ENCODE measurements at regions not wholly inside any gene's neighbourhood (a gene's known extent, or its start where the extent isn't known, plus 50 kb on each side); places are given as distances from the start of the nearest gene placed in this dataset.

GRCh38 chr11:26017903-26018302 lies 314.0 kb upstream of the ANO3 start:
- no peak overlapping the region for H2AFZ ChIP-seq (ENCODE audit: low read length)
- H3K9me3 ChIP-seq (ENCODE audit: control insufficient read depth, insufficient read depth, low read depth, low read length): no peaks in the 10 kb centered on the region
- no peaks in the 10 kb centered on the region for H3K4me1 ChIP-seq (ENCODE audit: control insufficient read depth, extremely low read depth, insufficient read depth, low read length)
- no peaks in the 10 kb centered on the region for H3K36me3 ChIP-seq (ENCODE audit: control insufficient read depth, insufficient read depth, low read length)
- no peaks in the 10 kb centered on the region for H4K20me1 ChIP-seq (ENCODE audit: control insufficient read depth, extremely low read depth, insufficient read depth, low read length)
- no peak overlapping the region for H3K4me2 ChIP-seq (ENCODE audit: extremely low read depth, insufficient read depth, low read length)
- no peak for TF ChIP-seq CTCF (conservative IDR thresholded peaks at IDR 0.05 in 1 of 2, IDR thresholded peaks at IDR 0.05 in 1 of 2; ENCODE audit: low read depth in 1 of 2, low read length in 2 of 2)
- no peak for TF ChIP-seq EZH2 (IDR thresholded peaks at IDR 0.05; ENCODE audit: low read length, missing control alignments)
- DNase-seq (ENCODE audit: low read depth in 2 of 2): no peak
- no peaks in the 10 kb centered on the region for H3K27me3 ChIP-seq (ENCODE audit: control insufficient read depth, insufficient read depth, low read length)
- H3K27ac ChIP-seq (ENCODE audit: insufficient read depth, low read length): no peak overlapping the region
- H3K79me2 ChIP-seq (ENCODE audit: control insufficient read depth, insufficient read depth, low read length): no peaks in the 10 kb centered on the region
- no peak overlapping the region for H3K9ac ChIP-seq (ENCODE audit: insufficient read depth, low read length)
- H3K4me3 ChIP-seq (replicated peaks in 1 of 4; ENCODE audit: control extremely low read depth in 1 of 4, insufficient read depth in 1 of 4, low read depth in 3 of 4, low read length in 4 of 4): no peak overlapping the region

- no peak for TF ChIP-seq CTCF (conservative IDR thresholded peaks at IDR 0.05 in 1 of 2, IDR thresholded peaks at IDR 0.05 in 1 of 2; ENCODE audit: low read depth in 1 of 2, low read length in 2 of 2)
- no peak for TF ChIP-seq EZH2 (IDR thresholded peaks at IDR 0.05; ENCODE audit: low read length, missing control alignments)
- H3K4me3 ChIP-seq (replicated peaks in 1 of 4; ENCODE audit: control extremely low read depth in 1 of 4, insufficient read depth in 1 of 4, low read depth in 3 of 4, low read length in 4 of 4): no peak overlapping the region
- no peak overlapping the region for H3K4me2 ChIP-seq (ENCODE audit: extremely low read depth, insufficient read depth, low read length)
- H3K79me2 ChIP-seq (ENCODE audit: control insufficient read depth, insufficient read depth, low read length): no peaks in the 10 kb centered on the region
- H3K4me1 ChIP-seq (ENCODE audit: control insufficient read depth, extremely low read depth, insufficient read depth, low read length): no peaks in the 10 kb centered on the region
- no peak overlapping the region for H3K27ac ChIP-seq (ENCODE audit: insufficient read depth, low read length)
- no peaks in the 10 kb centered on the region for H3K9me3 ChIP-seq (ENCODE audit: control insufficient read depth, insufficient read depth, low read depth, low read length)
- H4K20me1 ChIP-seq (ENCODE audit: control insufficient read depth, extremely low read depth, insufficient read depth, low read length): no peaks in the 10 kb centered on the region
- peak in 1 of 2 donors; percentile 30 for DNase-seq (ENCODE audit: low read depth in 2 of 2)
- no peaks in the 10 kb centered on the region for H3K27me3 ChIP-seq (ENCODE audit: control insufficient read depth, insufficient read depth, low read length)
- no peak overlapping the region for H2AFZ ChIP-seq (ENCODE audit: low read length)
- no peak overlapping the region for H3K9ac ChIP-seq (ENCODE audit: insufficient read depth, low read length)
- no peaks in the 10 kb centered on the region for H3K36me3 ChIP-seq (ENCODE audit: control insufficient read depth, insufficient read depth, low read length)
Measured at GRCh38 chr11:26018336-26018735, 313.6 kb upstream of the ANO3 start.

GRCh38 chr11:26019386-26019785 lies 312.5 kb upstream of the ANO3 start:
- Histone ChIP-seq H3K4me3 (replicated peaks in 1 of 4; ENCODE audit: control extremely low read depth in 1 of 4, insufficient read depth in 1 of 4, low read depth in 3 of 4, low read length in 4 of 4) (no peak overlapping the region), H3K9ac (ENCODE audit: insufficient read depth, low read length) (no peak overlapping the region), H3K4me2 (ENCODE audit: extremely low read depth, insufficient read depth, low read length) (no peak overlapping the region), H2AFZ (ENCODE audit: low read length) (no peak overlapping the region), H3K36me3 (ENCODE audit: control insufficient read depth, insufficient read depth, low read length) (no peaks in the 10 kb centered on the region), H3K27ac (ENCODE audit: insufficient read depth, low read length) (no peak overlapping the region), H4K20me1 (ENCODE audit: control insufficient read depth, extremely low read depth, insufficient read depth, low read length) (no peaks in the 10 kb centered on the region), H3K79me2 (ENCODE audit: control insufficient read depth, insufficient read depth, low read length) (no peaks in the 10 kb centered on the region), H3K27me3 (ENCODE audit: control insufficient read depth, insufficient read depth, low read length) (no peaks in the 10 kb centered on the region), H3K9me3 (ENCODE audit: control insufficient read depth, insufficient read depth, low read depth, low read length) (no peaks in the 10 kb centered on the region), H3K4me1 (ENCODE audit: control insufficient read depth, extremely low read depth, insufficient read depth, low read length) (no peaks in the 10 kb centered on the region)
- TF ChIP-seq CTCF (conservative IDR thresholded peaks at IDR 0.05 in 1 of 2, IDR thresholded peaks at IDR 0.05 in 1 of 2; ENCODE audit: low read depth in 1 of 2, low read length in 2 of 2) (no peak), EZH2 (IDR thresholded peaks at IDR 0.05; ENCODE audit: low read length, missing control alignments) (no peak)
- no peak for DNase-seq (ENCODE audit: low read depth in 2 of 2)

All from fibroblast of lung (primary cell).